ENCODE measurements at regions not wholly inside any gene's neighbourhood (a gene's known extent, or its start where the extent isn't known, plus 50 kb on each side); places are given as distances from the start of the nearest gene placed in this dataset.

GRCh38 chr4:30790123-30790522, 70.0 kb downstream of the PCDH7 start:
- no peak for FAIRE-seq
- Histone ChIP-seq H3K4me2 (no peak overlapping the region), H3K4me3 (no peak overlapping the region), H3K9me3 (no peaks in the 10 kb centered on the region), H3K27ac (no peak overlapping the region), H3K4me1 (no peaks in the 10 kb centered on the region)
- ChIA-PET CTCF (no interaction called here), POLR2A (no interaction called here)
- no peak for ATAC-seq
- TF ChIP-seq, protein P1, sequence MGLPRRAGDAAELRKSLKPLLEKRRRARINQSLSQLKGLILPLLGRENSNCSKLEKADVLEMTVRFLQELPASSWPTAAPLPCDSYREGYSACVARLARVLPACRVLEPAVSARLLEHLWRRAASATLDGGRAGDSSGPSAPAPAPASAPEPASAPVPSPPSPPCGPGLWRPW (IDR thresholded peaks at IDR 0.05): no peak
- TF ChIP-seq, protein P2, sequence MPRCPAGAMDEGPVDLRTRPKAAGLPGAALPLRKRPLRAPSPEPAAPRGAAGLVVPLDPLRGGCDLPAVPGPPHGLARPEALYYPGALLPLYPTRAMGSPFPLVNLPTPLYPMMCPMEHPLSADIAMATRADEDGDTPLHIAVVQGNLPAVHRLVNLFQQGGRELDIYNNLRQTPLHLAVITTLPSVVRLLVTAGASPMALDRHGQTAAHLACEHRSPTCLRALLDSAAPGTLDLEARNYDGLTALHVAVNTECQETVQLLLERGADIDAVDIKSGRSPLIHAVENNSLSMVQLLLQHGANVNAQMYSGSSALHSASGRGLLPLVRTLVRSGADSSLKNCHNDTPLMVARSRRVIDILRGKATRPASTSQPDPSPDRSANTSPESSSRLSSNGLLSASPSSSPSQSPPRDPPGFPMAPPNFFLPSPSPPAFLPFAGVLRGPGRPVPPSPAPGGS (IDR thresholded peaks at IDR 0.05): no peak
- TF ChIP-seq RAD21 (conservative IDR thresholded peaks at IDR 0.05 in 1 of 2, IDR thresholded peaks at IDR 0.05 in 1 of 2) (no peak), KDM1A (IDR thresholded peaks at IDR 0.05; ENCODE audit: low read depth) (no peak), HOXB5 (CRISPR knock-in tag; IDR thresholded peaks at IDR 0.05) (no peak), JUNB (IDR thresholded peaks at IDR 0.05) (no peak), HDAC2 (IDR thresholded peaks at IDR 0.05) (no peak), FOXS1 (CRISPR knock-in tag; IDR thresholded peaks at IDR 0.05) (no peak), HEYL (CRISPR knock-in tag; IDR thresholded peaks at IDR 0.05) (no peak), HOXA7 (CRISPR knock-in tag; IDR thresholded peaks at IDR 0.05) (no peak), FOSL2 (IDR thresholded peaks at IDR 0.05) (no peak), FOSL2 (CRISPR knock-in tag; IDR thresholded peaks at IDR 0.05) (no peak), MAZ (IDR thresholded peaks at IDR 0.05; ENCODE audit: borderline replicate concordance, low read depth, low read length) (no peak), MAFK (IDR thresholded peaks at IDR 0.05; ENCODE audit: partially characterized antibody) (no peak), ATOH8 (CRISPR knock-in tag; IDR thresholded peaks at IDR 0.05; ENCODE audit: low read depth) (no peak), EHF (CRISPR knock-in tag; IDR thresholded peaks at IDR 0.05) (no peak), PHF8 (IDR thresholded peaks at IDR 0.05; ENCODE audit: borderline replicate concordance, low read depth) (no peak), GATA3 (IDR thresholded peaks at IDR 0.05; ENCODE audit: borderline replicate concordance) (no peak)
- TF ChIP-seq, protein P3, sequence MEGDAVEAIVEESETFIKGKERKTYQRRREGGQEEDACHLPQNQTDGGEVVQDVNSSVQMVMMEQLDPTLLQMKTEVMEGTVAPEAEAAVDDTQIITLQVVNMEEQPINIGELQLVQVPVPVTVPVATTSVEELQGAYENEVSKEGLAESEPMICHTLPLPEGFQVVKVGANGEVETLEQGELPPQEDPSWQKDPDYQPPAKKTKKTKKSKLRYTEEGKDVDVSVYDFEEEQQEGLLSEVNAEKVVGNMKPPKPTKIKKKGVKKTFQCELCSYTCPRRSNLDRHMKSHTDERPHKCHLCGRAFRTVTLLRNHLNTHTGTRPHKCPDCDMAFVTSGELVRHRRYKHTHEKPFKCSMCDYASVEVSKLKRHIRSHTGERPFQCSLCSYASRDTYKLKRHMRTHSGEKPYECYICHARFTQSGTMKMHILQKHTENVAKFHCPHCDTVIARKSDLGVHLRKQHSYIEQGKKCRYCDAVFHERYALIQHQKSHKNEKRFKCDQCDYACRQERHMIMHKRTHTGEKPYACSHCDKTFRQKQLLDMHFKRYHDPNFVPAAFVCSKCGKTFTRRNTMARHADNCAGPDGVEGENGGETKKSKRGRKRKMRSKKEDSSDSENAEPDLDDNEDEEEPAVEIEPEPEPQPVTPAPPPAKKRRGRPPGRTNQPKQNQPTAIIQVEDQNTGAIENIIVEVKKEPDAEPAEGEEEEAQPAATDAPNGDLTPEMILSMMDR (IDR thresholded peaks at IDR 0.05): no peak
- TF ChIP-seq, protein P4, sequence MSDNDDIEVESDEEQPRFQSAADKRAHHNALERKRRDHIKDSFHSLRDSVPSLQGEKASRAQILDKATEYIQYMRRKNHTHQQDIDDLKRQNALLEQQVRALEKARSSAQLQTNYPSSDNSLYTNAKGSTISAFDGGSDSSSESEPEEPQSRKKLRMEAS (IDR thresholded peaks at IDR 0.05): no peak
- WGBS (ENCODE audit: missing lambda C conversion rate): 49% methylated on average over 1 of the region's 1 CpG
- DNase-seq (ENCODE audit: low read depth in 1 of 2, low spot score in 1 of 2): no peak

- DNase-seq (ENCODE audit: low read depth in 1 of 2, low spot score in 1 of 2): no peak
- POLR2A ChIA-PET: no interaction called here
These were observed 70.8 kb downstream of the PCDH7 start for GRCh38 chr4:30790998-30791397.

More at GRCh38 chr4:30790998-30791397, 70.8 kb downstream of the PCDH7 start:
- Histone ChIP-seq H3K27ac (no peak overlapping the region), H3K4me1 (no peaks in the 10 kb centered on the region), H3K4me2 (no peak overlapping the region), H3K9me3 (no peaks in the 10 kb centered on the region), H3K4me3 (no peak overlapping the region)
- ATAC-seq: no peak
- FAIRE-seq: no peak
- CTCF ChIA-PET: no interaction called here
- 11% methylated on average over 4 of the region's 4 CpGs for WGBS (ENCODE audit: missing lambda C conversion rate)
- no peak for TF ChIP-seq ZFP36 (IDR thresholded peaks at IDR 0.05; ENCODE audit: borderline replicate concordance, partially characterized antibody)
- TF ChIP-seq GATA3 (IDR thresholded peaks at IDR 0.05; ENCODE audit: borderline replicate concordance): no peak
- no peak for TF ChIP-seq SMC3 (IDR thresholded peaks at IDR 0.05)
- no peak for TF ChIP-seq HOXA7 (CRISPR knock-in tag; IDR thresholded peaks at IDR 0.05)
- no peak for TF ChIP-seq ZNF302 (CRISPR knock-in tag; IDR thresholded peaks at IDR 0.05)
- TF ChIP-seq, protein P4 (IDR thresholded peaks at IDR 0.05): no peak
- no peak for TF ChIP-seq JUNB (IDR thresholded peaks at IDR 0.05)
- TF ChIP-seq HOXB5 (CRISPR knock-in tag; IDR thresholded peaks at IDR 0.05): no peak
